ENCODE measurements at regions not wholly inside any gene's neighbourhood (a gene's known extent, or its start where the extent isn't known, plus 50 kb on each side); places are given as distances from the start of the nearest gene placed in this dataset.

DNA sequence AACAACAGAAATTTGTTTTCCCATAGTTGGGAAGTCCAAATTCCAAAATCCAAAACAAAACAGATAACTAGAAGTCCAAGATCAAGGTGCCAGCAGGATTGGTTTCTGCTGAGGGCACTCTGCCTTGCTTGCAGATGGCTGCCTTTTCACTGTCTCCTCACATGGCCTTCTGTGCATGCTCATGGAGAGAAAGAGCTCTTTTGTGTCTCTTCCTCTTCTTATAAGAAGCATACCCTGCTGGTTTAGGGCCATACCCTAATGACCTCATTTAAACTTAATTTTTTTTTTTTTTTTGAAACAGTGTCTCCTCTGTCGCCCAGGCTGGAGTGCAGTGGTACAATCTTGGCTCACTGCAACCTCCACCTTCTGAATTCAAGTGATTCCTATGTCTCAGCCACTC, 1974.1 kb upstream of the PCDH20 start:
- no peaks in the 10 kb centered on the region for H3K79me2 ChIP-seq (ENCODE audit: insufficient read depth, low read length)
- no peak for DNase-seq (ENCODE audit: low read depth, low spot score)
- H3K4me3 ChIP-seq (replicated peaks in 1 of 2; ENCODE audit: low read depth in 1 of 2, low read length in 2 of 2): no peak overlapping the region
- no peaks in the 10 kb centered on the region for H3K27me3 ChIP-seq (ENCODE audit: insufficient read depth, low read length)
- no TSS peak for BruUV-seq (replicated peaks)
- CTCF ChIA-PET: no interaction called here
- POLR2A ChIA-PET: no interaction called here
- no peaks in the 10 kb centered on the region for H4K20me1 ChIP-seq (ENCODE audit: insufficient read depth)
- H3K4me1 ChIP-seq (ENCODE audit: control insufficient read depth in 1 of 2, insufficient read depth in 2 of 2, low read length in 2 of 2): no peaks in the 10 kb centered on the region
- no peak overlapping the region for H3K4me2 ChIP-seq (ENCODE audit: low read length)
- H3K27ac ChIP-seq (ENCODE audit: low read depth, low read length): no peak overlapping the region
- no peak overlapping the region for H3K9ac ChIP-seq (ENCODE audit: low read length)
- intact Hi-C loops (cut with micrococcal nuclease): no loop called here
- no peaks in the 10 kb centered on the region for H3K9me2 ChIP-seq (ENCODE audit: insufficient read depth)
- RAD21 ChIA-PET (ENCODE audit: low non-redundant PET in 1 of 2, low total read pairs in 2 of 2, uncharacterized antibody in 2 of 2, unreplicated experiment in 2 of 2): no interaction called here
- ATAC-seq: no peak
- H2AFZ ChIP-seq (ENCODE audit: low read depth, low read length, poor library complexity, severe bottlenecking): no peak overlapping the region
- no peaks in the 10 kb centered on the region for H3K9me3 ChIP-seq (ENCODE audit: control insufficient read depth in 1 of 2, insufficient read depth in 1 of 2, low read depth in 1 of 2, low read length in 2 of 2)
- no peak for TF ChIP-seq EGR1 (IDR thresholded peaks at IDR 0.05; ENCODE audit: low read depth)
- TF ChIP-seq, protein P1, sequence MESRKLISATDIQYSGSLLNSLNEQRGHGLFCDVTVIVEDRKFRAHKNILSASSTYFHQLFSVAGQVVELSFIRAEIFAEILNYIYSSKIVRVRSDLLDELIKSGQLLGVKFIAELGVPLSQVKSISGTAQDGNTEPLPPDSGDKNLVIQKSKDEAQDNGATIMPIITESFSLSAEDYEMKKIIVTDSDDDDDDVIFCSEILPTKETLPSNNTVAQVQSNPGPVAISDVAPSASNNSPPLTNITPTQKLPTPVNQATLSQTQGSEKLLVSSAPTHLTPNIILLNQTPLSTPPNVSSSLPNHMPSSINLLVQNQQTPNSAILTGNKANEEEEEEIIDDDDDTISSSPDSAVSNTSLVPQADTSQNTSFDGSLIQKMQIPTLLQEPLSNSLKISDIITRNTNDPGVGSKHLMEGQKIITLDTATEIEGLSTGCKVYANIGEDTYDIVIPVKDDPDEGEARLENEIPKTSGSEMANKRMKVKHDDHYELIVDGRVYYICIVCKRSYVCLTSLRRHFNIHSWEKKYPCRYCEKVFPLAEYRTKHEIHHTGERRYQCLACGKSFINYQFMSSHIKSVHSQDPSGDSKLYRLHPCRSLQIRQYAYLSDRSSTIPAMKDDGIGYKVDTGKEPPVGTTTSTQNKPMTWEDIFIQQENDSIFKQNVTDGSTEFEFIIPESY (IDR thresholded peaks at IDR 0.05; ENCODE audit: extremely low read depth, insufficient replicate concordance, low read length): no peak
- TF ChIP-seq, protein P2, sequence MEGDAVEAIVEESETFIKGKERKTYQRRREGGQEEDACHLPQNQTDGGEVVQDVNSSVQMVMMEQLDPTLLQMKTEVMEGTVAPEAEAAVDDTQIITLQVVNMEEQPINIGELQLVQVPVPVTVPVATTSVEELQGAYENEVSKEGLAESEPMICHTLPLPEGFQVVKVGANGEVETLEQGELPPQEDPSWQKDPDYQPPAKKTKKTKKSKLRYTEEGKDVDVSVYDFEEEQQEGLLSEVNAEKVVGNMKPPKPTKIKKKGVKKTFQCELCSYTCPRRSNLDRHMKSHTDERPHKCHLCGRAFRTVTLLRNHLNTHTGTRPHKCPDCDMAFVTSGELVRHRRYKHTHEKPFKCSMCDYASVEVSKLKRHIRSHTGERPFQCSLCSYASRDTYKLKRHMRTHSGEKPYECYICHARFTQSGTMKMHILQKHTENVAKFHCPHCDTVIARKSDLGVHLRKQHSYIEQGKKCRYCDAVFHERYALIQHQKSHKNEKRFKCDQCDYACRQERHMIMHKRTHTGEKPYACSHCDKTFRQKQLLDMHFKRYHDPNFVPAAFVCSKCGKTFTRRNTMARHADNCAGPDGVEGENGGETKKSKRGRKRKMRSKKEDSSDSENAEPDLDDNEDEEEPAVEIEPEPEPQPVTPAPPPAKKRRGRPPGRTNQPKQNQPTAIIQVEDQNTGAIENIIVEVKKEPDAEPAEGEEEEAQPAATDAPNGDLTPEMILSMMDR (IDR thresholded peaks at IDR 0.05 in 2 of 3, conservative IDR thresholded peaks at IDR 0.05 in 1 of 3; ENCODE audit: borderline replicate concordance in 1 of 3, insufficient read depth in 1 of 3, low read depth in 2 of 3, low read length in 2 of 3): no peak
- TF ChIP-seq ELF1 (IDR thresholded peaks at IDR 0.05; ENCODE audit: borderline replicate concordance, low read depth): no peak
- TF ChIP-seq POLR2AphosphoS5 (IDR thresholded peaks at IDR 0.05; ENCODE audit: low read depth, low read length): no peak
- no peak for TF ChIP-seq ZNF274 (IDR thresholded peaks at IDR 0.05; ENCODE audit: low read depth, low read length)
- TF ChIP-seq CBX3 (IDR thresholded peaks at IDR 0.05; ENCODE audit: low read depth): no peak
- no peak for TF ChIP-seq CEBPB (IDR thresholded peaks at IDR 0.05; ENCODE audit: low read depth)
- TF ChIP-seq RAD21 (IDR thresholded peaks at IDR 0.05; ENCODE audit: low read depth): no peak
- no peaks in the 10 kb centered on the region for H3K36me3 ChIP-seq (ENCODE audit: control insufficient read depth in 1 of 2, insufficient read depth in 2 of 2, low read length in 2 of 2)

Data from HCT116 (cell line).